Body of pancreas (tissue), 4 donors: ENCODE measurements at regions not wholly inside any gene's neighbourhood (a gene's known extent, or its start where the extent isn't known, plus 50 kb on each side); places are given as distances from the start of the nearest gene placed in this dataset.

Experiments
- ATAC-seq: fragments of 150-250 bp; one replicate; pipeline ENCODE4 v1.9.1; 2016
- DNase-seq, 4 donors: peaks; one replicate each; pipeline ENCODE4 v3.0.0-alpha.2; 2019
- H3K27ac ChIP-seq, 4 donors: fragments of 200-600 bp; sonication (generic); 1 replicate in 3 of 4; 2 replicates in 1 of 4; pipeline versions ENCODE4 v1.5.1 to v1.6.1; 2016 to 2019; ENCODE audit warnings: mild to moderate bottlenecking in 1 of 4, mixed read lengths in 1 of 4, moderate library complexity in 1 of 4
- H3K27me3 ChIP-seq, 2 donors: fragments of 200-600 bp; sonication (generic); one replicate each; pipeline ENCODE4 v1.6.0; 2016; ENCODE audit warnings: mild to moderate bottlenecking in 1 of 2
- H3K36me3 ChIP-seq, 2 donors: fragments of 200-600 bp; sonication (generic); replicated peaks in 1 of 2; 2 replicates each; pipeline ENCODE4 v1.5.1; 2016; ENCODE audit warnings: low read depth in 2 of 2; ENCODE audit not compliant: insufficient read depth in 1 of 2
- H3K4me1 ChIP-seq: fragments of 200-600 bp; sonication (generic); one replicate; pipeline ENCODE4 v1.6.0; 2016
- H3K4me3 ChIP-seq, 2 donors: fragments of 200-600 bp; sonication (generic); 1 replicate in 1 of 2; 2 replicates in 1 of 2; pipeline ENCODE4 v1.5.1; 2016 to 2019
- H3K9me3 ChIP-seq, 3 donors: fragments of 200-600 bp; sonication (generic); 1 replicate in 2 of 3; 2 replicates in 1 of 3; pipeline ENCODE4 v1.5.1; 2016
- CTCF ChIP-seq, 7 experiments: fragments of 450-650 bp in 4 of 7; fragments of 200-600 bp in 3 of 7; sonication (generic) in 3 of 7; IDR thresholded peaks; one replicate each; pipeline ENCODE4 v1.5.1; 2016 to 2019; ENCODE audit warnings: antibody characterized with exemption in 7 of 7
- POLR2A ChIP-seq, 3 donors: fragments of 450-650 bp; IDR thresholded peaks; one replicate each; pipeline ENCODE4 v1.6.1; 2016; ENCODE audit warnings: antibody characterized with exemption in 3 of 3, mild to moderate bottlenecking in 2 of 3
- WGBS, 2 donors: methylation state at CpG; one replicate each; pipeline ENCODE4 v1.1.5; 2017; 5-methylcytosine and 5-hydroxymethylcytosine counted together
- intact Hi-C: fragments of 100-400 bp; cut with DNase I; formaldehyde crosslinking; loops from one replicate; pipeline ENCODE4 v1.15.1; 2023

DNA sequence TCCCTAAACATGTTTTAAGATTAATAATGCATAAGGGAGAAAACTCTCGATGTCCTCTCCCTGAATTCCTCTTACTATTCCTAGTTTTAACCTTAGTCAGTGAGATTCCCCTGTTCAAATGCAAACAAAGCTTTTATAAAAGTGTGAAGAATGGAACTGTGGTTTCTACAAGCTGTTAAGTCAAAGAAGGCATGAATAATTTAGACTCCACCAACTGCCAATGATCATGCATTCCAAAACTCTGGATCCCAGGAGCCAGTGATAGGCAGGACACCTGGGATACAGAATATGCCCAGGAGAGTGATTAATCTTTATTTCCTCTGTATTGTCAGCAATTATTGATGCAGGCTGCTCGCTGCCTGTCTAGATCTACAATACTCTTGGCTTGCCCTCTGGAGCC, 190.3 kb upstream of the ATF7IP start:
- H3K27ac ChIP-seq = no peak overlapping the region
- no peaks in the 10 kb centered on the region for H3K9me3 ChIP-seq
- whole genome bisulfite sequencing, 2 donors = 52 to 60% methylated on average over 2 of the region's 2 CpGs
- DNase-seq = no peak
- no peak overlapping the region for H3K4me3 ChIP-seq
- no peaks in the 10 kb centered on the region for H3K36me3 ChIP-seq
- no peaks in the 10 kb centered on the region for H3K27me3 ChIP-seq
- no peak for ATAC-seq
- H3K4me1 ChIP-seq = no peaks in the 10 kb centered on the region
- TF ChIP-seq CTCF (IDR thresholded peaks at IDR 0.05) = no peak
- no peak for TF ChIP-seq POLR2A (IDR thresholded peaks at IDR 0.05)
- intact Hi-C loops = no loop called here

GRCh38 chr12:14185427-14186192, 179.9 kb upstream of the ATF7IP start:
- no peak for TF ChIP-seq POLR2A (IDR thresholded peaks at IDR 0.05)
- TF ChIP-seq CTCF (IDR thresholded peaks at IDR 0.05) = peak; percentile 52 to 73 (median 66)
- intact Hi-C loops = no loop called here
- Histone ChIP-seq H3K4me3 (no peak overlapping the region), H3K27me3 (no peaks in the 10 kb centered on the region), H3K27ac (no peak overlapping the region), H3K4me1 (peaks cover 6% of the 10 kb centered on the region), H3K36me3 (no peaks in the 10 kb centered on the region), H3K9me3 (no peaks in the 10 kb centered on the region)
- DNase-seq = peak; percentile 53 to 62 (median 58)
- WGBS, 2 donors = 44 to 45% methylated on average over 8 of the region's 8 CpGs
- ATAC-seq = peak; percentile 82

DNA sequence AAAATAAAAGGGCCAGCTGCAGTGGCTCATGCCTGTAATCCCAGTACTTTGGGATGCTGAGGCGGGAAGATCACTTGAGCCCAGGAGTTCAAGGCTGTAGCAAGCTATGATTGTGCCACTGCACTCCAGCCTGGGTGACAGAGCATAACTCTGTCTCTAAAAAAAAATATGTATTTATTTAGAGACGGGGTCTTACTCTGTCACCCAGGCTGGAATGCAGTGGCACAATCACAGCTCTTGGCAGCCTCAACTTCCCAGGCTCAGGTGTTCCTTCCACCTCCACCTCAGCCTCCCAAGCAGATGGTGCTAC, 179.3 kb upstream of the ATF7IP start:
- H3K36me3 ChIP-seq = no peaks in the 10 kb centered on the region
- ATAC-seq = no peak
- H3K27ac ChIP-seq = no peak overlapping the region
- no peak for DNase-seq
- H3K27me3 ChIP-seq = no peaks in the 10 kb centered on the region
- no peak for TF ChIP-seq POLR2A (IDR thresholded peaks at IDR 0.05)
- TF ChIP-seq CTCF (IDR thresholded peaks at IDR 0.05) = no peak
- 15 to 30% methylated on average over 2 of the region's 2 CpGs for WGBS, 2 donors
- no peaks in the 10 kb centered on the region for H3K9me3 ChIP-seq
- intact Hi-C loops = no loop called here
- no peak overlapping the region for H3K4me3 ChIP-seq
- H3K4me1 ChIP-seq = peaks cover 6% of the 10 kb centered on the region

DNA sequence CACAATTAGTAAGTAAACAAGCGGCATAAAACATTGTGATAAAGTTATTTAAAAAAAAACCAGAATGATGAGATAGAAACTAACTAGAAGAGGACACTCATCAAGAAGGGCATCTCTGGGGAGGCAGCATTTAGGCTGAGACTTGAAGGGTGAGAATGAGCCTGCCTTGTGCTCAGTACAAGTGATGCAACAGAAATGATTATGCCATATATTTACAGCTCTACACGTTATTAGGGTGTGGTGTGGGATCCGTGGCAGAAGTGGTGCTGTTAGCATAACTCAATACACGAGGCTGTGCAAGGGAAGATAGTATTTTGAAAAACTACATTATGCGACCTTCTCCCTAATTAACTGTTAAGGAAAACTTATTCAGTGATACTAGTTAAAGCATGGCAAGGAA, 178.5 kb upstream of the ATF7IP start:
- 60 to 62% methylated on average over 5 of the region's 5 CpGs for WGBS, 2 donors
- TF ChIP-seq CTCF (IDR thresholded peaks at IDR 0.05) (no peak), POLR2A (IDR thresholded peaks at IDR 0.05) (no peak)
- no peak for ATAC-seq
- Histone ChIP-seq H3K9me3 (no peaks in the 10 kb centered on the region), H3K4me3 (no peak overlapping the region), H3K27ac (no peak overlapping the region), H3K27me3 (no peaks in the 10 kb centered on the region), H3K36me3 (no peaks in the 10 kb centered on the region), H3K4me1 (peaks cover 6% of the 10 kb centered on the region)
- intact Hi-C loops = no loop called here
- no peak for DNase-seq

- H3K4me1 ChIP-seq = peaks cover 6% of the 10 kb centered on the region
- ATAC-seq (no peak), DNase-seq (no peak)
- H3K4me3 ChIP-seq = no peak overlapping the region
- no peaks in the 10 kb centered on the region for H3K27me3 ChIP-seq
- intact Hi-C loops = no loop called here
- no peak overlapping the region for H3K27ac ChIP-seq
- TF ChIP-seq POLR2A (IDR thresholded peaks at IDR 0.05) (no peak), CTCF (IDR thresholded peaks at IDR 0.05) (no peak)
- no peaks in the 10 kb centered on the region for H3K36me3 ChIP-seq
- 82 to 83% methylated on average over 9 of the region's 9 CpGs for WGBS, 2 donors
- no peaks in the 10 kb centered on the region for H3K9me3 ChIP-seq
Measured at GRCh38 chr12:14187966-14188365, 177.5 kb upstream of the ATF7IP start.
